ENCODE measurements at regions not wholly inside any gene's neighbourhood (a gene's known extent, or its start where the extent isn't known, plus 50 kb on each side); places are given as distances from the start of the nearest gene placed in this dataset.

DNA sequence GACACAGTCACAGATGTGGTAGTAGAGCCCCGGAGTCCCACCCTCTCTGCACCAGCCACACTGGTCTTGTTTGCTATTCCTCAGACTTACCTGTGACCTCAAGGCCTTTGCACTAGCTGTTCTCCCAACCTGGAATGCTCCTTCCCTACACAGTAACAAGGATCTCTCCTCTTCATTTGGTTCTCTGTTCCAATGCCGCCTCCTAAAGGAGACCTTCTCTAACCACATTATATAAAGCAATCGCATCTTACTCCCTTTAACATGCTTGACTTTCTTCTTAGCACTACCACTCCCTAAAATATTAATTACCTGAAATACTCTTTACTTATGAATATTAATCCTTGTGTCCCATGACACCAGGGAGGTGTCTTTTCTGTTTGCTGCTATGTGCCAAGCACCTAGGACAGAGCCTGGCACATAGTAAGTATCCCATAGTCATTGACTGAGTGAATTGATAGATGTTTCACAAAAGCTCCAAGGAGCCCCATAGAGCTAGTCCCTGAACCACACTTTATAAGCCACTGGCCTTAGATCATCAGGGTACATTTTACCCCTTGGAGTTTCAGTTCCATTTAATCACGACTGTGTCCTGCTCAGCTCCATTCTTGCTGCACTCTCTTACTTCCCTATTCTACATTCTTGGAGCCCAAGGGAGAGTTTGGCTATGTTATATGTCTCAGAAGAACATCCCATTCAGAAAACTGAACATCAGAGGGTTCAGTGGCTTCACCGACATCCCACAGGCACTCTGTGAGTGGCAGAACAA, 312.7 kb downstream of the RAB28 start:
- Mint-ChIP-seq H3K9me3 (no peaks in the 10 kb centered on the region), H3K36me3 (no peaks in the 10 kb centered on the region), H3K27ac (no peak overlapping the region)
- DNase-seq (ENCODE audit: low spot score in 2 of 2) (no peak), ATAC-seq (no peak)

DNA sequence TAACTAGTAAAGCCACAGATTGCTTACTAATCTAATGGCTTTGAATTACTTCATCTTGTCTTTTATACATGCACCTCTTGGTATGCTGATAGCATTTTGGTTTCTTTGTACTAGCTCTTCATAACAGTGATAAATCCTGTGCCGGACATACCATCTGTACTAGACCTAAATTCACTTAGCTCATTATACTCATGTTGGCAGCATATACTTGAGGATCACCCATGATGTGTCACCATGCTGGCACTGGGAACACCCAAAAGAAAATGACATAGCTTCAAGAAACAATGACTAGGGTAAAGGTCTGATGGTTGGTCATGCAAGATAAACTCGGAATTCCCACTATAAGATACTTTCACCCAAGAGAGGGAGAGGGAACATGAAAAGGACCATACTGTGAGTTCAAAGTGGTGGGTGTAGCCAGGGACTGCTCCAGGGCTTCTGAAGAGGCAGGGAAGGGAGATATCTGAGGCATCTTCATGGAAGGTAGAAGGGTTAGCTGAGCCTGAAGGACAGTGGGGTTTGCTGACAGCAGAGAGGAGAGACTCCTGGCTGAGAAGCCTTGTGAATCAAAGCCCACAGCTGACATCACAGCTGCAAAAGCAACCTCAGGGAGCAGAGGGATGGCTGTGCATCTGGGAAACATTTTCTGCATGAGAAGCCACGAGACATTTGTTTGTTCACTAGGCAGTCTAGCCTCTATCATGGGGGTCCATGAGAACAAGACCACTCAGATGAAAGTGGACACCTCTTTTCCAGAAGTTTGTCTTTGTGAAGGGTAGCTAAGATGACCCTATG, 314.2 kb downstream of the RAB28 start:
- Mint-ChIP-seq H3K27ac (no peak overlapping the region), H3K36me3 (no peaks in the 10 kb centered on the region), H3K9me3 (no peaks in the 10 kb centered on the region)
- ATAC-seq (no peak), DNase-seq (ENCODE audit: low spot score in 2 of 2) (no peak)

DNA sequence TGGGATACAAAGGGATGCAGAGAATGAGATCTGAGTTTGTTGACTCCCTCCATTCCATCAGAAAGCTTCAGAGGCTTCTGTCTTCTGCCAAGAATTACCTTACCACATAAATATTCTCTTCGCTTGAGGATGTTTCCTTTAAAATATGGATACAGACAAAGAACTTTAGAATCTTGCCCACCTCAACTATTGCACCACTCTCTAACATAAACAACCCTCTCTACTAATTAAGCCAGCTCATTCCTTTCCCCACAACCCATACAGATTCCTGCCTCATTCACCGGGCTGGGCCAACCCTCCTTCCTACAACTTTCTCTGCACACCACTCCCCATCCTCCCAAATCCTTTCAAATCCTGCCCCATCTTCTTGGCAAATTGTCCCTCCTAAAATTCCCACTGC, 315.8 kb downstream of the RAB28 start:
- Mint-ChIP-seq H3K9me3 (no peaks in the 10 kb centered on the region), H3K27ac (no peak overlapping the region), H3K36me3 (no peaks in the 10 kb centered on the region)
- no peak for DNase-seq (ENCODE audit: low spot score in 2 of 2)
- no peak for ATAC-seq

DNA sequence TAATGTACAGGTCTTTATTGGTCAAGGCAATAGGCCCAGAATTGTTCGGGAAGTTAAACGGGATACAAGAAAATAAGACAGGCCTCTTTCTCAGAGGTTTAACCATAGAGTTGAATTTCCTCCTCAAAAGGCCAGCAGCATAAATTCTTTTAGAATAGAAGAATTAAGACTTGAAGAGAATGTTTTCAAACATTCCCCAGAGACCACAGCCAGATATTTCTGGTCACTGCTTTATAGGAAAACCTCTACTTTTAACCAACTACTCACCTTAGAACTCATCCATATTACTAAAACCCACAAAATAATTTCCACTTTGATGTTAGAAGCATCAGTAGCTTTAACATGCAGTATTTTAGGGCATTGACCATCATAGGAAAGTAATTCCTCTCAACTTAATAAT, 317.9 kb downstream of the RAB28 start:
- H3K36me3 Mint-ChIP-seq = no peaks in the 10 kb centered on the region
- H3K9me3 Mint-ChIP-seq = no peaks in the 10 kb centered on the region
- H3K27ac Mint-ChIP-seq = no peak overlapping the region
- DNase-seq (ENCODE audit: low spot score in 2 of 2) (no peak), ATAC-seq (no peak)

- no peak for DNase-seq (ENCODE audit: low spot score in 2 of 2)
- ATAC-seq = no peak
- Mint-ChIP-seq H3K36me3 (no peaks in the 10 kb centered on the region), H3K27ac (no peak overlapping the region), H3K9me3 (no peaks in the 10 kb centered on the region)
These were observed 319.3 kb downstream of the RAB28 start for GRCh38 chr4:13164783-13165331.

DNA sequence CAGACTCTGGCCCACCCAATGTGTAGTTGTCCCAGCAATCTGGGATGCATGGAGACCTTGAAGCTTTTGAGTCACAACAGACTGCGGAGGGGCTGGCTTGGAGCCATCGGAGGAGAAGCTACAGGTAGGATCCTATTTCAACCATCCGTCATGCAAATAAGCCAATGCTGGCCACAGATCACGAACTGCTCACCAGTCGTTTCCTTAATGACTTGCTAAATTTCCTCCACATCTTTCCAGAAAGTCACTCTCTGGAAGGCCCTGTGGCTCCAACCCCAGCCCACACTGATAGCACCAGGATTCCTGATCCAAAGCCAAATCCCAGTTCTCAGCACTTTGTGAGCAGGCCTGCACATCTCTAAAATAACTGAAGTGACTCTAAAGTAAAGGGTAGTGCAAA, 321.3 kb downstream of the RAB28 start:
- ATAC-seq (no peak), DNase-seq (ENCODE audit: low spot score in 2 of 2) (no peak)
- Mint-ChIP-seq H3K36me3 (no peaks in the 10 kb centered on the region), H3K27ac (no peak overlapping the region), H3K9me3 (peaks cover 5% of the 10 kb centered on the region in 2 donors)

- no peak for ATAC-seq
- DNase-seq (ENCODE audit: low spot score in 2 of 2) = no peak
- Mint-ChIP-seq H3K9me3 (peaks cover 5% of the 10 kb centered on the region in 2 donors), H3K27ac (no peak overlapping the region), H3K36me3 (no peaks in the 10 kb centered on the region)
These were observed 323.2 kb downstream of the RAB28 start for GRCh38 chr4:13160920-13161319.

DNA sequence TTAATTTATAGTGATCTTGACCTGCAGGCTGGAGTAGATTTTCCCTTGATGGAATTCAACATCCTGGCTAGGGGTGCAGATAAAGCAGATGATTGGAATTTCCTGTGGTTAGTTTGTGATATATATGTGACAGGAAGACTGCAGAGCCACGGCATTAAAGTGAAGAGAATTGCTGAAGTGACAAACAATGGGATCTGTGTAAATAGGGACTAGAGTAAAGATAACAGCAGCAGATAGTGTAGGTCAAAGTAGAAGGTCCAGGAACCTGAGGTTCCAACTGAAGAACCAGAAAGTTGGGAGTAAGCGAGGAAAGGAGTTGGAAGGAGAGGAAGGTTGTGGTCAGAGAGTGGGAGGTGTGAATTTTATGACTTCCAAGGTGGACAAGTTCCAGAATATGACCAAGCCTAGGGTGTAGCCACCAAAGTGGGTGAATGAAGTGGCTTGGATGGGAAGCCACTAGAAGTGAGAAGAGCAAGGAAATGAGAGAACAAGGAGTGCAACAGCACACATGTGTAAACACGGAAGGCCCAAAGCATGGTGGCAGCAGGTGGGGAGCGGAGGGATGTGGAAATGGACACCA, 325.0 kb downstream of the RAB28 start:
- DNase-seq (ENCODE audit: low spot score in 2 of 2) = no peak
- Mint-ChIP-seq H3K27ac (no peak overlapping the region), H3K9me3 (peaks cover 5 to 8% of the 10 kb centered on the region in 2 donors), H3K36me3 (peaks cover 0 to 3% of the 10 kb centered on the region in 2 donors)
- ATAC-seq = no peak

- DNase-seq (ENCODE audit: low spot score in 2 of 2) (no peak), ATAC-seq (no peak)
- Mint-ChIP-seq H3K27ac (no peak overlapping the region), H3K9me3 (peaks cover 0 to 6% of the 10 kb centered on the region in 2 donors), H3K36me3 (peaks cover 0 to 7% of the 10 kb centered on the region in 2 donors)
These were observed 332.9 kb downstream of the RAB28 start for GRCh38 chr4:13151194-13151593.

DNA sequence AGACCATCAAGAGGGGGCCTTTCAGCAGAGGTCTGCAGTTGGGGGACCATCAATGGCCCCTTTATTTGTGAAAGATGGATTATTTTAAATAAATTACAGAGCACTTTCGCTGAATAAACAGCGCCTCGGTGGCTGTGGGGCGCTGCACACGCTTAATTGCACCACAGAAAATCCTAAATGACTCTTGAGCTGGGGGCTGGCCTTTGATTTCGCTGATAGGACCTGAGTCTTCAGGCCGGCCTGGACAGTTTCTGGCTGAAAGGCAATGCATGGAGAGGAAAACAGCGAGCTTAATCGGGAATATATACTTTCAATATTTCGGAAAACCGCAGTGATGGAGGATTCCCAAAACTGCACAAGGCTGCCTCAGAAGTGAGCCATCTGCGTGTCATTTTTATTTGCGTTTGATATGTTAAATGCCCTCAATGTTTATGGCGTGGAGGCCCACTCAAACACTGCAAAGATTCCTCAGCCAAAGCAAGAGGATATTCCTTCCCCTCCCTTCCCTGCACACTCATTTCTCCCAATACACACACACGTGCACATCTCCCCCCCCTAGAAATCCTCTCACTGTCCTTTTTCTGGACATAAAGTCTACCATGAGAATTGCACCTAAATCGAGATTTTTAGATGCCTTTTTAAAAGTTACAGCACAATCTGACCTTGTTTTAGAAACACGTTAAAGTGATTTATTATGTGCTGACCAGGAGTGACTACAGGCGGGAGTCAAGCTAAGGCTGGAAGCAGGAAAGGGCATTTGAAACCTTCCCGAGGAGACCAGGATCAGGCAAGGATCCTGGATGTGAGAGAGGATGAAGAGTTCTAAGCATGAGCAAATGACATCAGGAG, 340.7 kb downstream of the RAB28 start:
- no peaks in the 10 kb centered on the region for H3K36me3 Mint-ChIP-seq
- no peaks in the 10 kb centered on the region for H3K9me3 Mint-ChIP-seq

DNA sequence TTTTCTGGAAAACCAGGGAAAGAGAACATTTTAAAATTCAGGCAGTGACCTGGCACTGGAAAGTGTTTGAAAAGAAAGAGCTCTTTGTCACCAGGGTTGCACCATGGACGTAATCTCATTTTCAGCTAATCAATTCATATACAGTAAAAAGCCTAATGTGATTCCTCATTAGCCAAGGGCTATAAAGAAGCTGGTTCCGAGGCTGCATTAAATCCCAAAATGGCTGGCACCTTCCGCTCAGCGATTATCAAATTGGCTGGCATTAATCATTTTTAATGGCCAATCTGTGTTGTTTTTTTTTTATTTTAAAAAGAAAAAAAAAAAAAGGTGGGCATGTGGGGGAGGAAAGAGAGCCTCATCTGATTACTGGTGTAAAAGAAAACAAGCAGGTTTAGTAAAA, 341.4 kb downstream of the RAB28 start:
- no peaks in the 10 kb centered on the region for H3K9me3 Mint-ChIP-seq
- no peak for DNase-seq (ENCODE audit: low spot score in 2 of 2)
- no peak overlapping the region for H3K27ac Mint-ChIP-seq
- ATAC-seq = no peak
- H3K36me3 Mint-ChIP-seq = no peaks in the 10 kb centered on the region

More for the DNA sequence above, 340.7 kb downstream of the RAB28 start:
- DNase-seq (ENCODE audit: low spot score in 2 of 2) = no peak
- H3K27ac Mint-ChIP-seq = no peak overlapping the region
- no peak for ATAC-seq

GRCh38 chr4:13142191-13142590, 341.9 kb downstream of the RAB28 start:
- DNase-seq (ENCODE audit: low spot score in 2 of 2) = no peak
- H3K27ac Mint-ChIP-seq = no peak overlapping the region
- ATAC-seq = no peak
- no peaks in the 10 kb centered on the region for H3K36me3 Mint-ChIP-seq
- H3K9me3 Mint-ChIP-seq = no peaks in the 10 kb centered on the region

- no peak for ATAC-seq
- DNase-seq (ENCODE audit: low spot score in 2 of 2) = no peak
- Mint-ChIP-seq H3K9me3 (peaks cover 3 to 10% of the 10 kb centered on the region in 2 donors), H3K27ac (no peak overlapping the region), H3K36me3 (peaks cover 0 to 18% of the 10 kb centered on the region in 2 donors)
These were observed 346.8 kb downstream of the RAB28 start for GRCh38 chr4:13137390-13137789.

DNA sequence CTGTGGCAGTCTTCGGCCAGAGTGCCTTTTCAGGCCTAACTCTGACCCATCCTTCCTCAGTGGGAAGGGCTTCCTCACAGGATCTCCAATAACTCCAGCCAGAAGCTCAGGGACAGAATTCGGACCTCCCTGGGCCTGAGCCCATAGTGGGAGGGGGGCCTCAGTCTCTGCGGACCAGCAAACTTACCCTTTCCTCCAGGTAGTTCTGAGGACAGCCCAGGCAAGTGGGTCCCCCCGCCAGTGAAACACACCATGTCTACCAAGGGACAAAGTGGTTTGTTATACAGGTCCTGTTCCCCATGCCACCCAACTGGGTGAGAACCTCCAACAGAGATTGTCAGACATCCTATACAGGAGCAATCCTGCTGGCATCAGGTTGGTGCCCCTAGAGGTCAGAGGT, 350.4 kb downstream of the RAB28 start:
- ATAC-seq (no peak), DNase-seq (ENCODE audit: low spot score in 2 of 2) (no peak)
- Mint-ChIP-seq H3K36me3 (peaks cover 0 to 18% of the 10 kb centered on the region in 2 donors), H3K9me3 (peaks cover 3 to 10% of the 10 kb centered on the region in 2 donors), H3K27ac (no peak overlapping the region)

DNA sequence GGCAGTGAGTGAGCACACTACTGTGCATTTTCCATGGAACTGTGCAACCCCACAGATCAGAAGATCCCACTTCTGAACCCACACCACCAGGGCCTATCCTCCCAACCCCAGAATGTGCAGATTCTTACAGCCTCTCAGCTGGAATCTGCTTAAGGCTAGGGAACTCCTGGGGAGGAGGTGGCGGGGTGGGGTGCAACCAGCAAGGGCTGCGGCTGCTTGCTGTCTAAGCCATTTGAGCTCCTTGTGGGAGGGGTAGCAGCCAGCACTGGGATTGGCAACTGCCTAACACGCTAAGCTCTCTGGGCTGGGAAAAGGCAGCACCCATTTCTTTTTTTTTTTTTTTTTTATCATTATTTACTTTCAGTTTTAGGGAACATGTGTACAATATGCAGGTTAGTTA, 353.3 kb downstream of the RAB28 start:
- Mint-ChIP-seq H3K36me3 (peaks cover 0 to 21% of the 10 kb centered on the region in 2 donors), H3K9me3 (peaks cover 3 to 10% of the 10 kb centered on the region in 2 donors), H3K27ac (no peak overlapping the region)
- DNase-seq (ENCODE audit: low spot score in 2 of 2) = no peak
- ATAC-seq = no peak

- H3K9me3 Mint-ChIP-seq = peaks cover 3% of the 10 kb centered on the region in 2 donors
- ATAC-seq (no peak), DNase-seq (ENCODE audit: low spot score in 2 of 2) (no peak)
- no peak overlapping the region for H3K27ac Mint-ChIP-seq
- H3K36me3 Mint-ChIP-seq = peaks cover 0 to 14% of the 10 kb centered on the region in 2 donors
These were observed 355.0 kb downstream of the RAB28 start for GRCh38 chr4:13129095-13129494.
